GM12878 (cell line): ENCODE measurements at regions not wholly inside any gene's neighbourhood (a gene's known extent, or its start where the extent isn't known, plus 50 kb on each side); places are given as distances from the start of the nearest gene placed in this dataset.

Source experiments
- ATAC-seq: fragments of 200-7000 bp; cut with Tn5 transposase; 3 replicates; pipeline ENCODE4 v1.9.1; 2020; ENCODE audit warnings: mild to moderate bottlenecking, moderate library complexity
- BruUV-seq: library from RNA; stranded (reverse); fragments of 400-500 nt; replicated peaks from 2 replicates; lab custom pipeline; 2021; lab: Mats Ljungman, UMichigan
- CTCF ChIA-PET: fragments of 300-600 bp; sonication (Branson Sonifier 250); formaldehyde crosslinking; extraction: SDS; loops from one replicate; lab custom pipeline; 2021; ENCODE audit warnings: inconsistent platforms; lab: Yijun Ruan, JAX
- POLR2A ChIA-PET: fragments of 350-600 bp; formaldehyde crosslinking; extraction: SDS; loops from one replicate; lab custom pipeline; 2021; ENCODE audit warnings: inconsistent platforms; lab: Charles Lee
- RAD21 ChIA-PET: fragments of 300-600 bp; sonication (Branson Sonifier 250); formaldehyde crosslinking; loops from one replicate; lab custom pipeline; 2023; ENCODE audit warnings: antibody characterized with exemption; ENCODE audit not compliant: unreplicated experiment; lab: Charles Lee
- SMC1A ChIA-PET: fragments of 300-600 bp; sonication (Branson Sonifier 250); formaldehyde crosslinking; loops from one replicate; lab custom pipeline; 2023; ENCODE audit not compliant: unreplicated experiment, uncharacterized antibody; lab: Charles Lee
- DNase-seq: peaks from one replicate; pipeline ENCODE4 v3.0.0-alpha.2; 2011; ENCODE audit warnings: low read depth, low spot score
- FAIRE-seq: peaks from 3 replicates; lab custom pipeline; 2011; peaks lifted over from hg19 to GRCh38; lab: Jason Lieb, UNC
- H2AFZ ChIP-seq: 2 replicates; pipeline ENCODE4 v1.6.0; 2011; ENCODE audit warnings: low read depth, low read length, control low read depth; ENCODE audit not compliant: control insufficient read depth
- H3K27ac ChIP-seq: 2 replicates; pipeline ENCODE4 v1.5.1; 2011; ENCODE audit warnings: control low read depth; ENCODE audit not compliant: control insufficient read depth, insufficient read depth
- H3K27me3 ChIP-seq, 2 experiments: replicated peaks in 1 of 2; 2 replicates each; pipeline versions ENCODE4 v1.6.0 to v1.6.1; 2011; ENCODE audit warnings: low read length in 1 of 2; ENCODE audit not compliant: control insufficient read depth in 2 of 2, insufficient read depth in 2 of 2
- H3K36me3 ChIP-seq, 2 experiments: 2 replicates each; pipeline ENCODE4 v1.5.1; 2011; ENCODE audit warnings: low read length in 1 of 2; ENCODE audit not compliant: control insufficient read depth in 2 of 2, insufficient read depth in 2 of 2
- H3K4me1 ChIP-seq: 2 replicates; pipeline ENCODE4 v1.6.1; 2011; ENCODE audit warnings: mild to moderate bottlenecking, low read length, moderate library complexity, mixed read lengths; ENCODE audit not compliant: control insufficient read depth, insufficient read depth
- H3K4me2 ChIP-seq: 2 replicates; pipeline ENCODE4 v1.6.0; 2011; ENCODE audit warnings: control low read depth; ENCODE audit not compliant: control insufficient read depth, insufficient read depth
- H3K4me3 ChIP-seq: fragments of 200-600 bp; sonication (generic); 2 replicates; pipeline ENCODE4 v1.5.1; 2016
- H3K79me2 ChIP-seq: 2 replicates; pipeline ENCODE4 v1.6.0; 2011; ENCODE audit warnings: low read length; ENCODE audit not compliant: control insufficient read depth, insufficient read depth
- H3K9ac ChIP-seq: 2 replicates; pipeline ENCODE4 v1.8.0; 2011; ENCODE audit warnings: low read length, control low read depth, mixed read lengths; ENCODE audit not compliant: control insufficient read depth, insufficient read depth
- H3K9me3 ChIP-seq: replicated peaks from 3 replicates; pipeline ENCODE4 v1.5.1; 2011; ENCODE audit warnings: mild to moderate bottlenecking, low read length; ENCODE audit not compliant: control insufficient read depth, insufficient read depth
- H4K20me1 ChIP-seq: 2 replicates; pipeline ENCODE4 v1.6.0; 2011; ENCODE audit not compliant: control insufficient read depth, insufficient read depth
- FOS ChIP-seq: IDR thresholded peaks from 3 replicates; pipeline ENCODE4 v1.6.1; 2011; ENCODE audit warnings: borderline replicate concordance; ENCODE audit not compliant: insufficient read length; ENCODE audit errors: extremely low read depth
- IRF4 ChIP-seq: IDR thresholded peaks from 2 replicates; pipeline ENCODE4 v1.6.1; 2011; ENCODE audit warnings: low read depth, low read length
- JUND ChIP-seq: IDR thresholded peaks from 2 replicates; pipeline ENCODE4 v1.6.1; 2012; ENCODE audit warnings: low read depth, mild to moderate bottlenecking, low read length, improper control_type of control experiment, moderate library complexity
- TCF3 ChIP-seq: IDR thresholded peaks from 2 replicates; pipeline ENCODE4 v1.6.1; 2012; ENCODE audit warnings: low read depth, mild to moderate bottlenecking, low read length, borderline replicate concordance; ENCODE audit not compliant: insufficient read depth
- WGBS: methylation state at CpG from one replicate; pipeline ENCODE4 v1.1.6; 2016; ENCODE audit warnings: low lambda C conversion rate; ENCODE audit not compliant: insufficient replicate concordance, insufficient coverage; ENCODE audit errors: missing lambda C conversion rate; 5-methylcytosine and 5-hydroxymethylcytosine counted together
- in situ Hi-C: fragments of 300-500 bp; cut with MboI; formaldehyde crosslinking; loops from 9 replicates; pipeline ENCODE4 v1.14.3; 2018; ENCODE audit warnings: mixed read lengths
- intact Hi-C: fragments of 100-400 bp; cut with micrococcal nuclease; formaldehyde crosslinking; loops from one replicate; pipeline ENCODE4 v1.14.2; 2022; ENCODE audit not compliant: unreplicated experiment
- TF ChIP-seq, protein P1 (sequence below): fragments of 450-650 bp; IDR thresholded peaks from 2 replicates; pipeline ENCODE4 v1.6.1; 2018; ENCODE audit warnings: mild to moderate bottlenecking, low read depth, moderate library complexity; ENCODE audit not compliant: partially characterized antibody
- TF ChIP-seq, protein P2 (sequence below): fragments of 450-650 bp; conservative IDR thresholded peaks from 2 replicates; pipeline ENCODE4 v1.6.1; 2017; ENCODE audit warnings: mild to moderate bottlenecking, moderate library complexity
- TF ChIP-seq, protein P3 (sequence below): fragments of 450-650 bp; IDR thresholded peaks from 2 replicates; pipeline ENCODE4 v1.6.1; 2016; ENCODE audit warnings: mild to moderate bottlenecking

DNA sequence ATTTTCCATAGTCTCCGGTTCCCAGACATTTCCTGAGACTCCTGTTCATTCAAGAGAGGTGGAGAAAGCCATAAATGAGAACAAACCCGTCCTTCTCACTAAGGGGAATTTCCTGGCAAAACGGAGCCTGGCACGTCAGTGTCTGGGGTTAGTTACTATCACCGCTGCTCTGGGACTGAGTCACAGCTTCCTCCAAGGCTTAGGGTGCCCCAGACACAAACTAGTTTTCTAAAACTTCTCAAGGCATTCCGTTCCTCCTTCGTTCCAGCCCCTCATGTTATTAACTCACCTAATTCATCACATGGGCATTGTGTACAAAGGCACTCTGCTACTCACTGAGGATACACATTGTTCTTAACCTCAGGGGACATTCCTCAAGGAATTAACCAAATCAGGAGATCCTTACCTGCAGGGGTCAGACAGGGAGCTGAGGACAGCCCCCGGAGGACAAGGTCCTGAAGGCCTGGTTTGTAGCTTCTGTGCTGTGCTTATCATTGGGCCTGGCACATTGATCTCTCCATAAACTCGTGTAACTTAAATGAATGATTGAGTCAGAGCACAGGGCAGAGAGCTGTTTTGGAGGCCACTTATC lies 103.0 kb upstream of the KLF6 start (continued):
- TF ChIP-seq FOS (no peak), IRF4 (0 out of 2 replicates have a peak, but pooled peaks have one; percentile 35), JUND (no peak)
- TF ChIP-seq, protein P1, sequence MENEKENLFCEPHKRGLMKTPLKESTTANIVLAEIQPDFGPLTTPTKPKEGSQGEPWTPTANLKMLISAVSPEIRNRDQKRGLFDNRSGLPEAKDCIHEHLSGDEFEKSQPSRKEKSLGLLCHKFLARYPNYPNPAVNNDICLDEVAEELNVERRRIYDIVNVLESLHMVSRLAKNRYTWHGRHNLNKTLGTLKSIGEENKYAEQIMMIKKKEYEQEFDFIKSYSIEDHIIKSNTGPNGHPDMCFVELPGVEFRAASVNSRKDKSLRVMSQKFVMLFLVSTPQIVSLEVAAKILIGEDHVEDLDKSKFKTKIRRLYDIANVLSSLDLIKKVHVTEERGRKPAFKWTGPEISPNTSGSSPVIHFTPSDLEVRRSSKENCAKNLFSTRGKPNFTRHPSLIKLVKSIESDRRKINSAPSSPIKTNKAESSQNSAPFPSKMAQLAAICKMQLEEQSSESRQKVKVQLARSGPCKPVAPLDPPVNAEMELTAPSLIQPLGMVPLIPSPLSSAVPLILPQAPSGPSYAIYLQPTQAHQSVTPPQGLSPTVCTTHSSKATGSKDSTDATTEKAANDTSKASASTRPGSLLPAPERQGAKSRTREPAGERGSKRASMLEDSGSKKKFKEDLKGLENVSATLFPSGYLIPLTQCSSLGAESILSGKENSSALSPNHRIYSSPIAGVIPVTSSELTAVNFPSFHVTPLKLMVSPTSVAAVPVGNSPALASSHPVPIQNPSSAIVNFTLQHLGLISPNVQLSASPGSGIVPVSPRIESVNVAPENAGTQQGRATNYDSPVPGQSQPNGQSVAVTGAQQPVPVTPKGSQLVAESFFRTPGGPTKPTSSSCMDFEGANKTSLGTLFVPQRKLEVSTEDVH = no peak
- TF ChIP-seq, protein P2, sequence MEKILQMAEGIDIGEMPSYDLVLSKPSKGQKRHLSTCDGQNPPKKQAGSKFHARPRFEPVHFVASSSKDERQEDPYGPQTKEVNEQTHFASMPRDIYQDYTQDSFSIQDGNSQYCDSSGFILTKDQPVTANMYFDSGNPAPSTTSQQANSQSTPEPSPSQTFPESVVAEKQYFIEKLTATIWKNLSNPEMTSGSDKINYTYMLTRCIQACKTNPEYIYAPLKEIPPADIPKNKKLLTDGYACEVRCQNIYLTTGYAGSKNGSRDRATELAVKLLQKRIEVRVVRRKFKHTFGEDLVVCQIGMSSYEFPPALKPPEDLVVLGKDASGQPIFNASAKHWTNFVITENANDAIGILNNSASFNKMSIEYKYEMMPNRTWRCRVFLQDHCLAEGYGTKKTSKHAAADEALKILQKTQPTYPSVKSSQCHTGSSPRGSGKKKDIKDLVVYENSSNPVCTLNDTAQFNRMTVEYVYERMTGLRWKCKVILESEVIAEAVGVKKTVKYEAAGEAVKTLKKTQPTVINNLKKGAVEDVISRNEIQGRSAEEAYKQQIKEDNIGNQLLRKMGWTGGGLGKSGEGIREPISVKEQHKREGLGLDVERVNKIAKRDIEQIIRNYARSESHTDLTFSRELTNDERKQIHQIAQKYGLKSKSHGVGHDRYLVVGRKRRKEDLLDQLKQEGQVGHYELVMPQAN = no peak

GRCh38 chr10:3887404-3887803 lies 102.4 kb upstream of the KLF6 start:
- Histone ChIP-seq H3K4me1 (peaks cover 11% of the 10 kb centered on the region), H3K27ac (peak overlapping the region; percentile 67), H3K27me3 (no peaks in the 10 kb centered on the region), H3K36me3 (no peaks in the 10 kb centered on the region), H2AFZ (peak overlapping the region; percentile 84), H3K4me2 (peak overlapping the region; percentile 17), H3K9ac (peak overlapping the region; percentile 9; the same call in 1 of the 2 replicates), H3K4me3 (no peak overlapping the region), H3K9me3 (no peaks in the 10 kb centered on the region; the same call in 2 of the 3 replicates), H4K20me1 (no peaks in the 10 kb centered on the region), H3K79me2 (no peaks in the 10 kb centered on the region)
- ChIA-PET SMC1A (interaction anchor here (1.0 to 11.6 kb wide), 6 partner anchors 11 to 55 kb away, joined by 3 to 188 read pairs (median 17); no protein-coding TSS in a partner anchor), POLR2A (interaction anchor here (1.3 to 2.3 kb wide), 4 partner anchors 10 to 58 kb away, joined by 4 to 10 read pairs (median 7); no protein-coding TSS in a partner anchor), RAD21 (interaction anchor here (1.5 to 4.5 kb wide), 7 partner anchors 11 to 105 kb away, joined by 3 to 32 read pairs (median 10); partner anchors contain the start of gene KLF6), CTCF (interaction anchor here (1.0 to 2.8 kb wide), 6 partner anchors 8 to 35 kb away, joined by 3 to 9 read pairs (median 6); no protein-coding TSS in a partner anchor)
- TF ChIP-seq TCF3 = no peak
- TF ChIP-seq, protein P3, sequence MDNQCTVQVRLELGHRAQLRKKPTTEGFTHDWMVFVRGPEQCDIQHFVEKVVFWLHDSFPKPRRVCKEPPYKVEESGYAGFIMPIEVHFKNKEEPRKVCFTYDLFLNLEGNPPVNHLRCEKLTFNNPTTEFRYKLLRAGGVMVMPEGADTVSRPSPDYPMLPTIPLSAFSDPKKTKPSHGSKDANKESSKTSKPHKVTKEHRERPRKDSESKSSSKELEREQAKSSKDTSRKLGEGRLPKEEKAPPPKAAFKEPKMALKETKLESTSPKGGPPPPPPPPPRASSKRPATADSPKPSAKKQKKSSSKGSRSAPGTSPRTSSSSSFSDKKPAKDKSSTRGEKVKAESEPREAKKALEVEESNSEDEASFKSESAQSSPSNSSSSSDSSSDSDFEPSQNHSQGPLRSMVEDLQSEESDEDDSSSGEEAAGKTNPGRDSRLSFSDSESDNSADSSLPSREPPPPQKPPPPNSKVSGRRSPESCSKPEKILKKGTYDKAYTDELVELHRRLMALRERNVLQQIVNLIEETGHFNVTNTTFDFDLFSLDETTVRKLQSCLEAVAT = peak; percentile 24; the same call in 1 of the 2 replicates
- in situ Hi-C loops = no loop called here
- no peak for DNase-seq
- no peak for FAIRE-seq
- peak; percentile 48 for ATAC-seq
- intact Hi-C loops = no loop called here
- WGBS = 37% methylated on average over 7 of the region's 7 CpGs
- TSS peak; percentile 87 for BruUV-seq
